NCI-H345 (cell line): ENCODE measurements at regions not wholly inside any gene's neighbourhood (a gene's known extent, or its start where the extent isn't known, plus 50 kb on each side); places are given as distances from the start of the nearest gene placed in this dataset.
"Not testable (repeated sequence)": the region's sequence is repeated elsewhere in the genome, so short reads cannot be mapped to it uniquely, and the experiment has no call there.

Experiments
- DNase-seq: peaks from one replicate; lab custom pipeline; 2025; lab: John Stamatoyannopoulos, UW

DNA sequence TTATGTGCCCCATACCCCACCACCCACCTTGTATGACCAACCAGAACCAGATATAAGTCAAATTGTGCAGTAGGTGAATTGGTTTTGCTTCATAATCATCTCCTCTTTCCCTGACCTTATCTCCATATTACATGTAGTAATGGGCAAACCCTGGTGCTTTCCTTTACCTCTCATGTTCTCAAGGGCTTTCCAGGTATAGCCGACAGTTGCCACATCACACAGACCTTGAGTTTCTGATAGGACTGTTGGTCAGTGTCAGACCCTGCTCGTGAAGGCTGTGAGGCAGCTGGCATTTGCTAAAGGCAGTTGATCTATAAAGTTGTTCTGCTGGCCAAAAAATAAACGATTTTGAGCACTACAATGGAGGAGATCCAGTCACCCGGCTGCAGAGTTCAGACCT is 145.9 kb downstream of the ALX1 start:
- no peak for DNase-seq

DNA sequence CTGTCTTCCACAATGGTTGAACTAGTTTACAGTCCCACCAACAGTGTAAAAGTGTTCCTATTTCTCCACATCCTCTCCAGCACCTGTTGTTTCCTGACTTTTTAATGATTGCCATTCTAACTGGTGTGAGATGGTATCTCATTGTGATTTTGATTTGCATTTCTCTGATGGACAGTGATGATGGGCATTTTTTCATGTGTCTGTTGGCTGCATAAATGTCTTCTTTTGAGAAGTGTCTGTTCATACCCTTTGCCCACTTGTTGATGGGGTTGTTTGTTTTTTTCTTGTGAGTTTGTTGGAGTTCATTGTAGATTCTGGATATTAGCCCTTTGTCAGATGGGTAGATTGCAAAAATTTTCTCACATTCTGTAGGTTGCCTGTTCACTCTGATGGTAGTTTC is 153.1 kb downstream of the ALX1 start:
- DNase-seq = not testable (repeated sequence)

DNA sequence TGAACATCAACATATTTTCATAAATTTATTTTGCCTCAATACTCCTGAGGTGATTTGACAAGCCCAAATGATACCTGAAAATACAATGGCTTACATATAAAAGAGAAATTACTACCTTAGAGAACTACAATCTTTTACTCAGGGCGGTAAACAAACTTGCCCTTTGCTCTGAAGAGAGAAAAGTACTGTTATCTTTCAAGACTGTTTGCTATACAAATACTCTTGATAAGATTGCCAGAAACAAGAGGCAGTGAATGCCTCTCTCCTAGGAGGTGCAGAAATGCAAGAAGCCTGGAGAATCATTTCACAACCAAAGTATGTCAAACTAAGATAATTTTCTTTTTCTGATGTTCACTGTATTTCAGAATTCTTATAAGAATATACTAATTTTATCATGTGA is 160.3 kb downstream of the ALX1 start:
- DNase-seq = no peak

GRCh38 chr12:85441025-85441424 is 161.0 kb downstream of the ALX1 start:
- DNase-seq = no peak

GRCh38 chr12:85441741-85442140 is 161.7 kb downstream of the ALX1 start:
- no peak for DNase-seq

- no peak for DNase-seq
These were observed 165.3 kb downstream of the ALX1 start for GRCh38 chr12:85445060-85445938.

DNA sequence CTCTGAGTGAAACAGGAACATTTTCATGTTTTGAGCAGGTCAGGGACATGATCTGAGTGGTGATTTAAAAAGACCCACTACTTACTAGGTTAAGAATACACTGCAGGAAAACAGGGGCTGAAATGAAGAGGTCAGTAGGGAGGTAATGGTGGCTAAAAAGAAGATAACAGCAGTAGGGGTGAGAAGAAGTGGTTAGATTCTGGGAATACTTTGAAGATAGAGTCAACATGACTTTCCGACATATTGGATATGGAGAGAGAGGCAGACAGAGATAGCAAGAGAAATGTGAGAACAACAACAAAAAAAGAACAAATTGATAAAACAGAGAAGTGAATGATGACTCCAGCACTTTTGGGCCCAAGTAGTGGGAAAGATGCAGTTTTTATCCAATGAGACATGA is 168.0 kb downstream of the ALX1 start:
- DNase-seq = no peak

DNA sequence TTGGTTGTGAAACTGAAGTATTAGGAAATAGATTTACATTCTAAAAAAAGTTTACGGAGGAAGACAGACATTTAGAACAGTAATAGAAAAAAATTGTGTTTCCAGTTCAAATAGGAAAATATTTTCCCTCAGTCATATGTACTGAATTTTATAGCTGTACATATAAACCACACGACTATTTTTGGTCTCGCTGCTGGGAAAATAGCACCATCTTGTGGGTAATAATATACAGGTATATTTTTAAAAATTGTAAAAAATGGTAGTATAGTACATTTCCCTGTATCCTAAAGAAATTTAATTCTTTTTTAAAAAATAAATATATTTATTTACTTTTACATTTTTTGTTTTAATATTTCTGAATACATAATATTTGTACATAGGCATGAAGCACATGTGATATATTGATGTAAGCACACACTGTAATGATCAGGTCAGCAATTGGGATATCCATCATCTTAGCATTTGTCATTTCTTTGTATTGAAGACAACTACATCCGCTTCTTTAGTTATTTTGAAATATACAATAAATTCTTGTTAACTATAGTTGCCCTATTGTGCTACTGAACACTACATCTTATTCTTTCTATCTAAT is 168.6 kb downstream of the ALX1 start:
- DNase-seq = no peak

DNA sequence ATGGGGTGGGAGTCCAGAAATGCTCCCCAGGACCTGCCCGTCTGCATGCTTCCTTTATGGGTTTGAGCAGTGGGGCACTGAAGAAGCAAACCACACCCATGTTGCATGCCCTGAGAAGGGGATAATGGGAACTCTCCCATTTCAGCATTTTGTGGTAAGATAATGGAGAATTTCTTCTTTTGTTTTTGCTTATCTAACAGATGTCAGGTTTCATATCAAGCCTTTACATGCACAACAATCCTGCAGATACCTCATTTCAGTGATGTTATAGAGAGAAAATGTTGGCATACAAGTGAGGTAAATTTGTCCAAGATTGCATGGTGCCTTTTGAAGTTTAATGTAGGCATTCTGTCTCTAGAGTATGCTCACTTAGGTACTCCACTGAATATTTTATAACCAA is 177.0 kb downstream of the ALX1 start:
- no peak for DNase-seq

DNA sequence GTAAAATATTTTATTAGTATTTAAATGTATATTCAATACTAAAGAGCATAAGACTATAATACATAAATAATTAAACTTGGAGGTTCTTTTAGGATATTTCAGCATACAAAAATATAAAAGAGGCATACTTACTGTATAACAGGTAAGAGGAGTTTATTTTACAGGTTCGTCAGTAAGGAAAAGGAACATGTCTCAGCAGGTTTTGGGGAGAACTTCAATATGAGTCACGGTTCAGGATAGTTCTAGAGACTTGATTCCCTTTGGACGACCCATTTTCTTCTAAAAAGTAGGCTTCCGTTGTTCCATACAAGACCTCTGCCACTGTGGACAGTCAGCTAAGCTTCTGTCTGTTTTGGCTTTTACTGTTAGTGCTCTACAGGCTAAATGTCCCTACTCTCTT is 181.1 kb downstream of the ALX1 start:
- no peak for DNase-seq

- DNase-seq = no peak
These were observed 182.9 kb downstream of the ALX1 start for GRCh38 chr12:85462888-85463287.

DNA sequence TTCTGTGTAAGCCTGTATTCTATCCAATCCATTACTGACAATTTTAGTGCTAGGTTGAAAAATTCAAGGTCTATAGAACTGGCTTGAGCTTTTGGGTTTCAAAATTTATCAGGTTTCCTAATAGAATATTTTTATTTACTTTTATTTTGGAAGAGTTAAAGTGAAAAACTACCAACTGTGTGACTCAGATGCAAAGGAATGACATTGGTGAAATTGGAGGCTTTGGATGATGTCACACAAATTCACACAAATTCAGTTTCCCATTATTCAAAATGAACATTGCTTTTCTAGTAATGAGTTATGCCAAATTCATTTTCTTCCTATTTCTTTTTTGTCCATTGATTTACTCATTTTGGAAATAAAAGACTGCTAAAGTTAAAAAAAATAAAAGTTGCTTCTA is 186.9 kb downstream of the ALX1 start:
- DNase-seq = no peak

DNA sequence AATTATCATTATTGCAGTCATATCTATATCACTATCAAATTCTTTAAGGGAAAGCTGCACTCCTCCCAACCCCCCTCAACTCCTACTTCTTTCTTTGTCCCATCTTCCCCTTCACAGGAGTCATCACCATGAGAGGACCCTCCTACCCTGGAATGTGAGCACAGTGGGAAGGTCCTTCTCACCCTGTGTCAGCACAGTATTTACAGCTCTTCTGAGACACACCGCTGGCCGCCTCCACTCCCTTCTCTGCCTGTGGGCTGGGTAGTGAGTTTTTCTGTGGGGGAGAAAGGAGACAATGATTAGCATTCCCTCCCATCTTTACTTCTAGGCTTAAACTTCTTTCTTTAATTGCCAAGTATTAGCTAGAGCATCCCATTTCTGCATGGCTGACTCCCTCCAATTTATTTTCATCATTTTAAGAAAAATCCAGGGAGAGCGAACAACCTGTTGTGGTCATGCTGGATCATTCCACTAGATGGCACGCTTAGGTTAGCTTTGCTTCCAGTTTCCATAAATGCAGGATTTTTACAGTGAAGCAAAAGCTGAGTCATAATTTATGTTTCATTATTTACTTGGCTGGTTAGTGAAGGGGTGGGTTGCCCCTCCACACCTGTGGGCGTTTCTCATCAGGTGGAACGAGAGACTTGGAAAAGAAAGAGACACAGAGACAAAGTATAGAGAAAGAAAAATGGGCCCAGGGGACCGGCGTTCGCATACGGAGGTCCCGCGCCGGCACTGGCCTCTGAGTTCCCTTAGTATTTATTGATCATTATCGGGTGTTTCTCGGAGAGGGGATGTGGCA is 188.5 kb downstream of the ALX1 start:
- DNase-seq = peak; percentile 71

- DNase-seq = peak; percentile 30
These were observed 189.4 kb downstream of the ALX1 start for GRCh38 chr12:85469158-85470086.

DNA sequence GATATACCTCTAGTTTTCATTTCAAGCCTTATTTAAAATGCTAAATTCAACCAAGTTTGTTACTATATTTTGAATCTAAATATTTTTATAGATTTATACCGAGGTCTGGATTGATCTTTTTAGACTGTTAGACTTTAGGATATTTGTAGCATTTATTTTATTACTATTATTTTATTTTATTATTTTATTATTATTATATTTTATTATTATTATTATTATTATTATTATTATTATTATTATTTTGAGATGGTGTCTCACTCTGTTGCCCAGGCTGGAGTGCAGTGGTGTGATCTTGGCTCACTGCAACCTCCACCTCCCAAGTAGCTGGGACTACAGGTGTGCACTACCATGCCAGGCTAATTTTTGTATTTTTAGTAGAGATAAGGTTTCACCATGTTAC is 195.3 kb downstream of the ALX1 start:
- DNase-seq = not testable (repeated sequence)

DNA sequence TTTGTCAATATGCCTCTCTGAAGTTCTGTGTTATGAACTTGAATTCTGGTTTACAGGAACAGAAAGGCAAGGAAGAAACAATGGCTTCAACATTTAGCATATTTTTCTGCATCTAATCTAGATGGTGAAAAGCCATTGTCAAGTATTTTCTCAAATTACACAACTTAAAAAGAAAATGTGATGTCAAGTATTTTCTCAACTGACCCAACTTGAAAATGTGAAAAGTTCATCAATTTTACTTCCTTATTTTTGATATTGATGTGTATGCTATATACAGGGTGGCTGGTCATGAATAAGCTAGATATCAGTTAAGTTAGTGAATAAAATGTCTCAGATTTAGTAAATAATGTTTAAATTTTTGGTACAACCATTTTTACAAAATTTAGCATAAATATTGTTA is 196.7 kb downstream of the ALX1 start:
- DNase-seq = no peak

GRCh38 chr12:85484387-85484786 is 204.4 kb downstream of the ALX1 start:
- DNase-seq = no peak

DNA sequence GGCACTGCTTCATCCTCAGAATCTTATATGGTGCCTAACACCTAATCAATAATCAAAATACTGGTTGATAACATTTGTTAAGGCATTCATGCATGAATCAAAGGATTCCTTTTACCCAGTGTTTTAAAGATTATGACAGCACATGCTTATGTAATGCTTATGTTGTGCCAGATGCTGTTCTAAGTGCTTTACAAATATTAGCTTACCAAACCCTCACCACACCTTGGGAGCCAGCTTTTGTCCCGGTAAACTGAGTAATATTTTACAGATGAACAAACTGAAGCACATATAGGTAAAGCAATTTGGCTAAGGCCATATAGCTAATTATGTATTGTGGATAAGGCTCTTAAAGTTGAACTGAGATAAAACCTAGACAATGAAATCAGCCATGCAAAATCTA is 209.2 kb downstream of the ALX1 start:
- DNase-seq = peak; percentile 75

DNA sequence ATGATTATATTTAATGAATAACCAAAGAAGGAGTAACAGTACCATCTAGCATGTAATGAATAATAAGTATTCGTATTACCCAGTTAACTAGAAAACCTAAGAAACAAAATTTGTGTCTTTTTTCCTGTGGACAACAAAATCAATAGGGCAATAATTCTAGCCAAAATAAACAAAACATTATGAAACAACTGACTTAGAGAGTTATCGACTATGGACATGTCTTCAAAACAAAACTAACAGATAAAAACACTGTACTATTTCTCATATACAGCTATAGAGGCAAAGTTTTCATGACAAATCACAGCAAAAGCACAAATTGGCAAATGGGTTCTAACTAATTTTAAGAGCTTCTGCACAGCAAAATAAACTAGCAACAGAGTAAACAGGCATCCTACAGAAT is 224.1 kb downstream of the ALX1 start:
- DNase-seq = no peak

GRCh38 chr12:85504624-85505023 is 224.6 kb downstream of the ALX1 start:
- no peak for DNase-seq

GRCh38 chr12:85507456-85507855 is 227.4 kb downstream of the ALX1 start:
- DNase-seq = no peak
